HFF-Myc (cell line): ENCODE measurements at regions not wholly inside any gene's neighbourhood (a gene's known extent, or its start where the extent isn't known, plus 50 kb on each side); places are given as distances from the start of the nearest gene placed in this dataset.
"Not testable (repeated sequence)": the region's sequence is repeated elsewhere in the genome, so short reads cannot be mapped to it uniquely, and the experiment has no call there.

Experiments used
- DNase-seq: peaks from one replicate; pipeline ENCODE4 v3.0.0-alpha.2; 2011; ENCODE audit warnings: low read depth; ENCODE audit errors: extremely low read depth
- H3K4me3 ChIP-seq: replicated peaks from 2 replicates; pipeline ENCODE4 v1.5.1; 2011; ENCODE audit warnings: low read depth, mild to moderate bottlenecking, control low read depth, low read length
- CTCF ChIP-seq: IDR thresholded peaks from 2 replicates; pipeline ENCODE4 v1.5.1; 2012; ENCODE audit warnings: mild to moderate bottlenecking, low read depth, low read length, control low read depth; ENCODE audit errors: missing control alignments

DNA sequence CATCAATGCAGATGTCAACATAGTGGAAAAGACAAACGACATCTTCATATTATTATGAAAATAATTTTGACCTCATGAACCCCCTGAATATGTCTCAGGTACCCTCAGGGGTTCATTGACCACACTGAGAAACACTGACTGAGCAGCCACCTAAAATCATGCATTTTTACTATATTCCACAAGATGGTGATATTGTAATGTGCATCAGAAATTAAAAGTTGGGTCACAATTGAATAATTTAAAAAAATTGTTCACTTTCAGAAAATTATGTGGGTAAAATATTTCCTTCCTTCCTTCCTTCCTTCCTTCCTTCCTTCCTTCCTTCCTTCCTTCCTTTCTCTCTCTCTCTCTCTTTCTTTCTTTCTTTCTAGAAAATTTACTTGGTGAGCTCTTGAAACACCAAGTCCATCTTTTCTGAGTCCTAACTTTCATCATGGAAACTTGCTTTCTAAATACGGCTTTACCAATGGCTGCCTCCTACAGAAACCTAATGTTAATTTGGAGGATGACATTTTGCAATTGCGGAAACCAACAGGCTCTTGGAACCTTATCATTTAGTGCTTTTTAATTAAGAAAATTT lies 103.6 kb downstream of the RTL3 start:
- no peak for DNase-seq
- no peak overlapping the region for H3K4me3 ChIP-seq
- peak; percentile 9 for TF ChIP-seq CTCF

- not testable (repeated sequence) for DNase-seq, H3K4me3 ChIP-seq
Observed at GRCh38 chrX:78552628-78553027, 106.5 kb downstream of the RTL3 start.

DNA sequence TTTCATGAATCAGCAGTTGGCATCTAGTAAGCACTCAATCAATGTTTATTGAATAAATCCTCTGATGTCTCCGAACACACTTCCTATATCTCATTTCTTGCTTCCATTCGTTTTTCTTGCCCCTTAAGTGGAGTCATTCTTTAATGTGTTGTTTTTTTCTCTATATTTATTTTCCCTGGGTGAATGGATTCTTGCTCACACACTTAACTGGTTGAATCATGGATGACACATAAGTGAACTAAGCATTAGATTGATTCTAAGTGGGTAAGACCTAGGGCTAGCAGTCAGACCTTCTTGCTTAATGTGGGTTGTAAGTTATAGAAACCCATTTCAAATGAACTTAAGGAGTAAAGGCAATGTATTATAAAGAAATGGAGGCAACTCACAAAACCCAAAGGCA lies 111.1 kb downstream of the RTL3 start:
- no peak overlapping the region for H3K4me3 ChIP-seq
- DNase-seq, result no peak
- no peak for TF ChIP-seq CTCF

GRCh38 chrX:78545233-78545632 lies 113.9 kb downstream of the RTL3 start:
- H3K4me3 ChIP-seq, result no peak overlapping the region
- TF ChIP-seq CTCF, result no peak
- no peak for DNase-seq

- H3K4me3 ChIP-seq, result no peak overlapping the region
- DNase-seq, result no peak
- no peak for TF ChIP-seq CTCF
Observed at GRCh38 chrX:78543281-78543680, 115.8 kb downstream of the RTL3 start.

DNA sequence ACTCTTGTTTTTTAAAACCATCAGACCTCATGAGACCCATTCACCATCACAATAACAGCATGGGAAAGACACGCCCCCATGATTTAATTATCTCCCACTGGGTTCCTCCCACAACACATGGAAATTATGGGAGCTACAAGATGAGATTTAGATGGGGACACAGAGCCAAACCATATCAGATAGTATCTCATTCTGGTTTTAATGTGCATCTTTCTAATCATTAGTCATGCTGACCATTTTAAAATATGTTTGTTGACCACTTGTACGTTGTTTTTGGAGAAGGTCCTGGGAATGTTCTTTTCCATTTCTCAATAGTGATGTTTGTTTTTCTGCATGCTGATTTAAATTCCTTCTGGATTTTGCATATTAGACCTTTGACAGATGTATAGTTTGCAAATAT lies 119.0 kb downstream of the RTL3 start:
- no peak overlapping the region for H3K4me3 ChIP-seq
- no peak for DNase-seq
- no peak for TF ChIP-seq CTCF

GRCh38 chrX:78534221-78534620 lies 124.9 kb downstream of the RTL3 start:
- no peak for TF ChIP-seq CTCF
- DNase-seq, result no peak
- no peak overlapping the region for H3K4me3 ChIP-seq
